NCI-H146 (cell line): ENCODE measurements at regions not wholly inside any gene's neighbourhood (a gene's known extent, or its start where the extent isn't known, plus 50 kb on each side); places are given as distances from the start of the nearest gene placed in this dataset.
"Not testable (repeated sequence)": the region's sequence is repeated elsewhere in the genome, so short reads cannot be mapped to it uniquely, and the experiment has no call there.

ENCODE experiments used
- DNase-seq: peaks from one replicate; lab custom pipeline; 2025; lab: John Stamatoyannopoulos, UW

GRCh38 chr7:6882321-6882721, 56.2 kb upstream of the CCZ1B start:
- DNase-seq, result not testable (repeated sequence)

GRCh38 chr7:6883756-6884155, 57.7 kb upstream of the CCZ1B start:
- DNase-seq, result not testable (repeated sequence)

- DNase-seq, result no peak
Measured at GRCh38 chr7:6886198-6886597, 60.1 kb upstream of the CCZ1B start.

- DNase-seq, result not testable (repeated sequence)
Measured at GRCh38 chr7:6888267-6889045, 62.4 kb upstream of the CCZ1B start.

GRCh38 chr7:6889252-6889812, 63.3 kb upstream of the CCZ1B start:
- DNase-seq, result no peak

GRCh38 chr7:6902097-6902518, 76.0 kb upstream of the CCZ1B start:
- not testable (repeated sequence) for DNase-seq

- not testable (repeated sequence) for DNase-seq
Measured at GRCh38 chr7:6903289-6903688, 77.2 kb upstream of the CCZ1B start.

GRCh38 chr7:6903792-6904191, 77.7 kb upstream of the CCZ1B start:
- DNase-seq, result not testable (repeated sequence)

- DNase-seq, result peak; percentile 52
Measured at GRCh38 chr7:6917258-6917657, 91.2 kb upstream of the CCZ1B start.

GRCh38 chr7:6919169-6919568, 93.1 kb upstream of the CCZ1B start:
- DNase-seq, result not testable (repeated sequence)

GRCh38 chr7:6924523-6924922, 98.4 kb upstream of the CCZ1B start:
- DNase-seq, result not testable (repeated sequence)

GRCh38 chr7:6926193-6927174, 100.4 kb upstream of the CCZ1B start:
- peak; percentile 3 for DNase-seq

GRCh38 chr7:6927643-6928042, 101.6 kb upstream of the CCZ1B start:
- DNase-seq, result not testable (repeated sequence)

- DNase-seq, result not testable (repeated sequence)
Measured at GRCh38 chr7:6929588-6929987, 103.5 kb upstream of the CCZ1B start.

GRCh38 chr7:6930081-6930635, 104.1 kb upstream of the CCZ1B start:
- DNase-seq, result not testable (repeated sequence)

GRCh38 chr7:6930787-6931186, 104.7 kb upstream of the CCZ1B start:
- DNase-seq, result peak; percentile 3

- not testable (repeated sequence) for DNase-seq
Measured at GRCh38 chr7:6931456-6931855, 105.4 kb upstream of the CCZ1B start.

- DNase-seq, result not testable (repeated sequence)
Measured at GRCh38 chr7:6933954-6934632, 108.0 kb upstream of the CCZ1B start.

GRCh38 chr7:6934981-6935380, 108.9 kb upstream of the CCZ1B start:
- DNase-seq, result no peak

GRCh38 chr7:6936626-6937025, 110.6 kb upstream of the CCZ1B start:
- not testable (repeated sequence) for DNase-seq

- not testable (repeated sequence) for DNase-seq
Measured at GRCh38 chr7:6937746-6938145, 111.7 kb upstream of the CCZ1B start.
